Choroid plexus epithelial cell (primary cell): ENCODE measurements at regions not wholly inside any gene's neighbourhood (a gene's known extent, or its start where the extent isn't known, plus 50 kb on each side); places are given as distances from the start of the nearest gene placed in this dataset.

ENCODE experiments used
- DNase-seq: peaks from one replicate; pipeline ENCODE4 v3.0.0-alpha.2; 2010; ENCODE audit warnings: low read depth
- H3K4me3 ChIP-seq: 2 replicates; pipeline ENCODE4 v1.5.1; 2011; ENCODE audit warnings: low read depth, mild to moderate bottlenecking, control low read depth, low read length, moderate library complexity
- TF ChIP-seq, protein P1 (sequence below): conservative IDR thresholded peaks from 2 replicates; pipeline ENCODE4 v1.5.1; 2011; ENCODE audit warnings: low read depth, mild to moderate bottlenecking, control low read depth, inconsistent platforms, low read length, moderate library complexity

DNA sequence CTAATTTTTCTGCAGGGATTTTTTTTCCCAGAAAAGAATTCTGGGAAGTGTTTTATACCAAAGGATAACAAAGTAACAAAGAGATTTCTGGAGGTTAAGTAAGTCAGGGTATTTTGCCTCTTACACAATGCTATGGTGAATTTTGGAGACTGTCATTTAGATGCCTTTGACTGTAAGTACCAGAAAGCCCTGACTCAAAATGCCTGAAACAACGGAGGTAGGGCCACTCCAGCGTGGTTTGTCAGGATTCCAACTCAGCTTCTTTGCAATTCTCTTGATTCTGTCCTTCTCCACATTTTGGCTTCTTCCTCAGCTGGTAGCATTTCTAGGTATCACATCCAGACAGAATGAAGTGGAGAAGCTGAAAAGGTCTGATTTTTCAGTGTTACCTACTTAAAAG, 106.5 kb downstream of the UCHL5 start:
- TF ChIP-seq, protein P1, sequence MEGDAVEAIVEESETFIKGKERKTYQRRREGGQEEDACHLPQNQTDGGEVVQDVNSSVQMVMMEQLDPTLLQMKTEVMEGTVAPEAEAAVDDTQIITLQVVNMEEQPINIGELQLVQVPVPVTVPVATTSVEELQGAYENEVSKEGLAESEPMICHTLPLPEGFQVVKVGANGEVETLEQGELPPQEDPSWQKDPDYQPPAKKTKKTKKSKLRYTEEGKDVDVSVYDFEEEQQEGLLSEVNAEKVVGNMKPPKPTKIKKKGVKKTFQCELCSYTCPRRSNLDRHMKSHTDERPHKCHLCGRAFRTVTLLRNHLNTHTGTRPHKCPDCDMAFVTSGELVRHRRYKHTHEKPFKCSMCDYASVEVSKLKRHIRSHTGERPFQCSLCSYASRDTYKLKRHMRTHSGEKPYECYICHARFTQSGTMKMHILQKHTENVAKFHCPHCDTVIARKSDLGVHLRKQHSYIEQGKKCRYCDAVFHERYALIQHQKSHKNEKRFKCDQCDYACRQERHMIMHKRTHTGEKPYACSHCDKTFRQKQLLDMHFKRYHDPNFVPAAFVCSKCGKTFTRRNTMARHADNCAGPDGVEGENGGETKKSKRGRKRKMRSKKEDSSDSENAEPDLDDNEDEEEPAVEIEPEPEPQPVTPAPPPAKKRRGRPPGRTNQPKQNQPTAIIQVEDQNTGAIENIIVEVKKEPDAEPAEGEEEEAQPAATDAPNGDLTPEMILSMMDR, result no peak
- DNase-seq, result peak; percentile 27
- H3K4me3 ChIP-seq, result no peak overlapping the region

DNA sequence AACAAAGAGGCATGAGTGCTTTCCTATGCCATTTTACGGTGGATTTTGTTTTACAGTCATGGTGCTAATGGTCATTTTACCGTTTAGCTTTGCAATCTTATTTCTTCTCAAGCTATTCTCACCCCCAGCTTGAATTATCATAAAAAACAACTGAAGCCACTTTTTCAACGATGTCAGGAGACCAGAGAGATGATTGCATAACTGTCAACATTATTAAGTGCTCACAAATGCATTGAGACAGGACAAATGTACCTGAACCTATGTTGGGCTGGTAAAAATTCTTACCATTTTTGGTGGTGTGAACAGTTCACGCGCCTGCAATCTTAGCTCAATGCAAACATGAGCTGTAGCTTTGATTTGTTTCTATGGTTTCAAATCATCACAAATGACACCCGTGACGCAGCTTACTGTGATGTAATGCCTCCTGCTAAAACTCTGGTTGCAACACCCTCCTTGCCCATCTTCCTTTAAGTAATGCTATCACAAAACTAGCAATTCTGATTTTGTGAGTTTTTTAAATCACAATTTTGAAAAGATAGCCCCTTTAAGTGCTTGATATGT, 104.4 kb downstream of the UCHL5 start:
- TF ChIP-seq, protein P1, result no peak
- peak; percentile 24 for DNase-seq
- no peak overlapping the region for H3K4me3 ChIP-seq

DNA sequence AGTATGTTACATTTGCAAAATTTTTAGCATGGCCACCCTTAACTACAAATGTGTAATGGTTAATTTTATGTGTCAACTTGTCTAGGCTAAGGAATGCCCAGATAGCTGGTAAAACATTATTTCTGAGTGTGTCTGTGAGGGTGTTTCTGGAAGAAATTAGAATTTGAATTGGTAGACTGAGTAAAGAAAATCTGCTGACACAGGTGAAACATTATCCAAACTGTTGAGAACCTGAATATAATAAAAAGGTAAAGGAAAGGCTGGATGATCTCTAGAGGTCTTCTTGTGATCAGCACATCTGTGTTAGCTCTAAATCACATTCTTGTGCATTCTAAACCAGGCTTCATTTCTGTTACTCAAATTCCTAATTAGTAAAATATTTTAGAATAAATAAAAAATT, 100.8 kb downstream of the UCHL5 start:
- TF ChIP-seq, protein P1, result no peak
- H3K4me3 ChIP-seq, result no peak overlapping the region
- DNase-seq, result no peak

DNA sequence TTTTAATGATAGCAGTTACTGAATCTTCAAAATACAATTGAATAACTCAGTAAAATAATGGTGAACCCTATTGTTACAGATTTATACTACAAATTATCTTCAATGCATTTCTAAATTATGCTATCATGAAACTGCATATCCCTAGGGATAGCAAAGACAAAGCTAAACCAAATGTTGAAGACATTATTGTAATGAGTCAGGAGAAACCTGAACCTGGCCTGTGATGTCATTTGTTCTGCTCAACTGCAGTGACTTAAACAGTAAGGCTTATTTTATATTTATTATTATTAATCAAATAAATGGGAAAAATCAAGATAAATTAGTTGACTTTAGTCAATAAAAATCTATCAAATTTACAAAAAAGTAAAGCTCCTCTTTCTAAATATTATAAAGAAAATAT, 100.3 kb downstream of the UCHL5 start:
- no peak overlapping the region for H3K4me3 ChIP-seq
- DNase-seq, result peak; percentile 64
- TF ChIP-seq, protein P1, result no peak

DNA sequence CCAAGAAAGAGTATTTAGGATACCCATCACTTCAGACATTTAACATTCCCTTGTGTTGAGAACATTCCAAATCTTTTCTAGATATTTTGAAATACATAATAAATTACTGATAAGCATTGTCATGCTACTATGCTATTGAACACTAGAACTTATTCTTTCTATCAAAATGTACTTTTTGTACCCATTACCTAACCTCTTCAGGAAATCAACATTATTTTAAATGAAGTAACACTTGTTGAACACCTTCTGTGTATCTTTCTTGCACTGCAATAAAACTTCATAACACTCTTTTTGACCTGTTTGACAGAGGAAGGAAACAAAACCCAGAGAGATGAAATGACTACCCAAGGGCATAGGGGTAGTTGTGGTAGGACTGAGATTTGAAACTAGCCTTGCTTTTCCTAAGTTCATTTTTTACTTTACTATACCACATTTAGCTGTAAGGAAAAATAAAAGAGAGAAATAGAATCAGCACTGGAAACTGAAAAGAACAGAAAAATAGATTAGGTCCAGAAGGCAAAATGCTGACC, 99.4 kb downstream of the UCHL5 start:
- TF ChIP-seq, protein P1, result no peak
- DNase-seq, result no peak
- no peak overlapping the region for H3K4me3 ChIP-seq
